ENCODE measurements at regions not wholly inside any gene's neighbourhood (a gene's known extent, or its start where the extent isn't known, plus 50 kb on each side); places are given as distances from the start of the nearest gene placed in this dataset.

DNA sequence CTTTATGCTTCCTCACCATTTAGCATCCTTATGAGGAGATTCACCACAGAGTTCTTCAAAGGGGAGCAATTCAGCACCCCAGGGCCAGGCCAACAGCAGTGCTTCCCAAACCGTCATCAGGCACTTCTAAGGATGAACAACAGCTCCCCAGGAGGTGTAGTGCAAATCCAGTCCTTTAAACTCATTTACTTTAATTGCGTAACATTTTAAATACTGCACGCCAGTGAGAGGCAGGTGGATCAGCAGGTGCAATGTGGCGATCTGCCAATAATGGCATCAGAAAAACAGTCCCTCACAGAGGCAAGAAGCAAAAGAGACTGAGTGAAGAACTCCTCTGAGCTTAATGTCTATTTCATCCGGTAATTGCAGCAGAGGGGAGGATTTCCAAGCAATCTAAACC is 770.9 kb upstream of the FOXG1 start:
- TF ChIP-seq POLR2AphosphoS5 (IDR thresholded peaks at IDR 0.05) (no peak), POLR2A (IDR thresholded peaks at IDR 0.05) (no peak)
- TF ChIP-seq, protein P1, sequence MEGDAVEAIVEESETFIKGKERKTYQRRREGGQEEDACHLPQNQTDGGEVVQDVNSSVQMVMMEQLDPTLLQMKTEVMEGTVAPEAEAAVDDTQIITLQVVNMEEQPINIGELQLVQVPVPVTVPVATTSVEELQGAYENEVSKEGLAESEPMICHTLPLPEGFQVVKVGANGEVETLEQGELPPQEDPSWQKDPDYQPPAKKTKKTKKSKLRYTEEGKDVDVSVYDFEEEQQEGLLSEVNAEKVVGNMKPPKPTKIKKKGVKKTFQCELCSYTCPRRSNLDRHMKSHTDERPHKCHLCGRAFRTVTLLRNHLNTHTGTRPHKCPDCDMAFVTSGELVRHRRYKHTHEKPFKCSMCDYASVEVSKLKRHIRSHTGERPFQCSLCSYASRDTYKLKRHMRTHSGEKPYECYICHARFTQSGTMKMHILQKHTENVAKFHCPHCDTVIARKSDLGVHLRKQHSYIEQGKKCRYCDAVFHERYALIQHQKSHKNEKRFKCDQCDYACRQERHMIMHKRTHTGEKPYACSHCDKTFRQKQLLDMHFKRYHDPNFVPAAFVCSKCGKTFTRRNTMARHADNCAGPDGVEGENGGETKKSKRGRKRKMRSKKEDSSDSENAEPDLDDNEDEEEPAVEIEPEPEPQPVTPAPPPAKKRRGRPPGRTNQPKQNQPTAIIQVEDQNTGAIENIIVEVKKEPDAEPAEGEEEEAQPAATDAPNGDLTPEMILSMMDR (IDR thresholded peaks at IDR 0.05), result no peak

Data from gastroesophageal sphincter (tissue), 3 donors.